Embryonic facial prominence (tissue), 1 donor: ENCODE measurements at regions not wholly inside any gene's neighbourhood (a gene's known extent, or its start where the extent isn't known, plus 50 kb on each side); places are given as distances from the start of the nearest gene placed in this dataset.
"Not testable (repeated sequence)": the region's sequence is repeated elsewhere in the genome, so short reads cannot be mapped to it uniquely, and the experiment has no call there.

ENCODE experiments used
- DNase-seq: peaks from one replicate; pipeline ENCODE4 v3.0.0-alpha.2; 2016; ENCODE audit errors: extremely low spot score

DNA sequence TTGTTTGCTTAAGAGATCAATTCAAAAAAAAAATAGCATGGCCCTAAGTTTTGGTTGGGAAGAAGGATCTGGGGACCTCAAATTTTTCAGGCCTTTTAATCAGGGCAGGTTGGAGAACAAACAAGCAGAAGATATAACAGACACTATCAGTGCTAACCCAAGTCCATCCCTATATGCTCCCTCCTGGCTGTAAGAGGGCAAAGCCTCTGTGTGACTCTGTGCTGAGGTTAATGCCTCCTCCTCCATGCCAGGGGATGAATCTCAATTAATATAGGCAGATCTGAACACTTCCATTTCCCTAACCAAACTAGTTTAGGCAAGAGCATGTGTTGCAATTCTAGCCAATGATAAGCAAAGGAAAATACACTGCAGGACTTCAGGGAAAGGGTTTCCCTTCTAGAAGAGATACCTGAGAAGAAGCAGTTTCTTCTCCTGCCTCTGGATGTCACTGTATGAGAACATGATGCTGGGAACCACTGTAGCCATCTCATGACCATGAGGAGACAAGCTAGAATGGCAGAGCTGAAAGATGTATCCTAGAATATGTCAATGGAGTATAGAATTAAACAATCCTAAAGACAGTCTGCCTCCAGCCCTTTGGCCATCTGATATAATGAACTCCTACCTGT is 76.0 kb downstream of the CHD9NB start:
- no peak for DNase-seq

GRCh38 chr16:52967744-52968143 is 85.0 kb downstream of the CHD9NB start:
- no peak for DNase-seq

GRCh38 chr16:52964290-52964689 is 88.4 kb downstream of the CHD9NB start:
- no peak for DNase-seq

GRCh38 chr16:52963855-52964242 is 88.8 kb downstream of the CHD9NB start:
- no peak for DNase-seq

DNA sequence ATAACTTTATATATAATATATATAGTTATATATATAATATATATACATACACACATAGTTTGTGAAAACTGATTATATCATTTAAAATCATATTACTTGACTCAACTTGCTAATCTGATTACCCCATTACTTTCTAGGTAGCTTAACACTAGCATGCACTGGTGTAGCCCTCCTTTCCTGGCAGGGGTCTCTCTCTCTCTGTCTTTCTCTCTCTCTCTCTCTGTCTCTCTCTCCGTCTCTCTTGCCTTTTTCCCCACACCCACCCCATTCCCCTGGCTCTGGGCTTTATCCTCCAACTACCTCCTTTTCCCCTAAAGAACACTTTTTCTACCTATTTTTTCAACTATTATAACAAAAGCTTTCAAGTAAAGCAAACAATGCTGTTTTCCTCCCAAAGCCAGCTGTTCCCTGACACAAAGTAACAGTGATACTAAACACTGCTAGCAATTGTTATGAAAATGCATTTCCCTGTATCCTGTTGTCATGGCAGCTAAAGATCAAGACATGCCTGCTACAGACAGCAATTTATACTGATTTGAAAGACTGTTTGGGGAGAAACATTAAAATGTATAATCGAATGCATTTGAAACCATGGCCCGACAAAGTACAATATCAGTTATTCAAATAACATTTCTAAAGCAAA is 89.4 kb downstream of the CHD9NB start:
- DNase-seq, result no peak

DNA sequence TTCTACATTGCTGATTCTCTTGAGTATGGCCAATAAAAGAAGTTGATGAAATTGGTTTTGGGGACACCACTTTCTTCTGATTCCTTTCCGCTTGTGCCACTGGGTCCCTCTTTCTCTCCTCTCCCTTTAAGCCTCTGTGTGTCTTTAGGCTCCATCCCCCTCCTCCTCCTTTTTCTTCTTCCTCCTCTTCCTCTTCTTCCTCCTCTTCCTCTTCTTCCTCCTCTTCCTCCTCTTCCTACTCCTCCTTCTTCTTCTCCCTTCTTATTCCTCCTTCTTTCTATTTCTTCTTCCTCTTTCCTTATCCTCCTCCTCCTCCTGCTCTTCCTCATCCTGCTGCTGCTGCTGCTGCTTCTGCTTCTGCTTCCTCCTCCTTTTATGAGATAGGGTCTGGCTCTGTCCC is 93.7 kb downstream of the CHD9NB start:
- DNase-seq, result no peak

DNA sequence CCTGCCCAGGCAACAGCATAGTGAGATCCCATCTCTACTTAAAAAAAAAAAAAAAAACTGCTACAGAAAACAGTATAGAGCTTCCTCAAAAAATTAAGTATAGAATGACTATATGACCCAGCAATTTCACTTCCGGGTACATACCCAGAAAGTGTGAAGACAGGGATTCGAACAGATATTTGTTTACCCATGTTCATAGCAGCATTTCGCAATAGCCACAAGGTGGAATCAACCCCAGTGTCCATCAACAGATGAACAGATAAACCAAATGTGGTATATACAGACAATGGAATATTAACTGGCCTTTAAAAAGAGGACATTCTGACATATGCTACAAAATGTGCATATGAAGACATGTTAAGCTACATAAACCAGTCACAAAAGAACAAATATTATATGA is 95.5 kb downstream of the CHD9NB start:
- no peak for DNase-seq

DNA sequence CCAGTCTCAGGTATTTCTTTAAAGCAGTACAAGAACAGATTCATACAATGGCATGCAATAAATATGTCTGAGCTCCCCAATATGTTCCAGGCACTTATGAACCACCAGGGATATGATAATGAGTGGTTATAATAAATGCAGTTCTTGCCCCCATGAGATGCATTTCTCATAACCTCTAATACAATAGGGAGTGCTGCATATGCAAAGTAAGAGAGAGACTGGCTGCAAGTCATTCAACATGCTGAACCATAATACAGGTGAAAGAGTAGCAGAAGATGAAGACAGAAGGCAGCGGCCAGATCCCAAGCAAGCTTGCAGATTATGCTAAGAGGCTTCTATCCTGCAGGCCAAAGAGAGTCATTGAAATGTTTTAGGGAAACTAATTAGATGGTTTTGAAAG is 96.7 kb downstream of the CHD9NB start:
- no peak for DNase-seq

DNA sequence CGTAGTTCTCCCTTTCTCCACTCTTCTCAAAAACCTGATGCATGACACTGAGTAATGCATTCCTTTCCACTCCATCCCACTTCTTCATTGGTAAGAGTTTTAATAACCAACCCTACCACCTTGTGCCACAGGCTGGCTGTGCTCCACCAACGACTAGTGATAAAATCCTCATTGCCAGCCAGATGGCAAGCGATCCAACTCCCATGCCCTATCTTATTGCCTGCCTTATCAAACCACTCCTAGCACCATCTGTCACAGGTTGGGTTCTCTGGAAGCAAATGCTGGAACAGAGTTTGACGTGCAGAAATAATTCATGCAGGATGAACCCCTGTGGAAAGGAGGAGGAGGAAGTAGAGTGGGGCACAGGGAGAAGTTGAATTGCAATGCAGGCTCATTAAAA is 99.5 kb downstream of the CHD9NB start:
- no peak for DNase-seq

DNA sequence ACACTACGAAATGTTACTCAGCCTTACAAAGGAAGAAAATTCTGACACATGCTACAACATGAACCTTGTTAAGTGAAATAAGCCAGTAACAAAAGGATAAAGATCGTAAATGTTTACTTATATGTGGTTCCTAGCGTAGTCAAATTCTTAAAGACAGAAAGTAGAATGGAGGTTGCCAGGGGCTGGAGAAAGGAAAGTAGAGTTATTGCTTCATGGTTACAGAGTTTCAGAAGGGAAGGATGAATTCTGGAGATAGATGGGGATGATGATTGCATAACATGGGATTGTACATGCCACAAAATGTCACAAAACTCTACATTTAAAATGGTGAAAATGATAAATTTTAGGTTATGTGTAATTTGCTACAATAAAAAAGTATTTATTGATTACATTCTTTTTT is 103.8 kb downstream of the CHD9NB start:
- DNase-seq, result no peak

GRCh38 chr16:52932321-52932720 is 120.4 kb downstream of the CHD9NB start:
- DNase-seq, result no peak

- DNase-seq, result no peak
Observed at GRCh38 chr16:52929478-52930400, 123.0 kb downstream of the CHD9NB start.

- DNase-seq, result no peak
Observed at GRCh38 chr16:52928955-52929354, 123.7 kb downstream of the CHD9NB start.

DNA sequence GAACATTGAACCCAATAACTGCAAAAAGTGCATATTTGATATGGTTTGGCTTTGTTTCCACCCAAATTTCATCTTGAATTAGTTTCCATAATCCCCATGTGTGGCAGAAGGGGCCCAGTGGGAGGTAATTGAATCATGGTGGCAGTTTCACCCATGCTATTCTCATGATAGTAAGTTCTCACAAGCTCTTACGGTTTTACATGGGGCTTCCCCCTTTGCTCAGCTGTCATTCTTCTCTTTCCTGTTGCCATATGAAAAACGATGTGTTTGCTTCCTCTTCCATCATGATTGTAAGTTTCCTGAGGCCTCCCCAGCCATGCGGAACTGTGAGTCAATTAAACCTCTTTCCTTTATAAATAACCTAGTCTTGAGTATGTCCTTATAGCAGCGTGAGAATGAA is 127.6 kb downstream of the CHD9NB start:
- DNase-seq, result no peak

DNA sequence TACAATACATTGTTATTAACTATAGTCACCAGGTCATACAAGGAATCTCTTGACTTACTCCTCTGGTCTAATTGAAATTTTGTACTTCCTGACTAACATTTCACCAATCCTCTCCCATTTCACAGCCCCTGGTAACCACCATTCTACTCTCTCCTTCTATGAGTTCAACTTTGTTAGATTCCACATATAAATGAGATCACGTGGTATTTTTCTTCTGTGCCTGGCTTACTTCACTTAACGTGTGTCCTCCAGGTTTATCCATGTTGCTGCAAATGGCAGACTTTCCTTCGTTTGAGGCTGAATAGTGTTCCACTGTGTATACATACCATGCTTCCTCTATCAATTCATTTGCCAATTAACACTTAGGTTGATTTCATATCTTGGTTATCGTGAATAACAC is 128.5 kb downstream of the CHD9NB start:
- no peak for DNase-seq

GRCh38 chr16:52921104-52921503 is 131.6 kb downstream of the CHD9NB start:
- no peak for DNase-seq

DNA sequence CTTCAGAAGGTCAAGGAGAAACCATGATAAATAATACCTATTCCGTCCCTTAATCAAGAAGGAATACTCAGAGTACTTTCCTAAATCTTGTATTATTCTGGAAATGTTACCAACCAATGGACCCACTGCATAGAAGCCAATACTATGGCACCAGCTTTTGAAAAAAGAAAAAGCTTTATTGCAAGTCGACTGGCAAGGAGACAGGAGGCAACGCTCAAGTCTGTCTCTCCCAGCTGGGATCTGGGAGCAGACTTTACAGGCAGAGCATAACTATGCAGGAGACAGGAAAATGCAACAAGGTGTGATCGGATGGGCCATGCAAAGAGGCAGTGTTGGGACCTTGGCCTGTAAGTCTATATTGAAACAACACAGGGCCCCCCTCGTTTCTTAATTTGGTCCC is 132.4 kb downstream of the CHD9NB start:
- DNase-seq, result no peak

GRCh38 chr16:52914428-52914827 is 138.3 kb downstream of the CHD9NB start:
- DNase-seq, result no peak

DNA sequence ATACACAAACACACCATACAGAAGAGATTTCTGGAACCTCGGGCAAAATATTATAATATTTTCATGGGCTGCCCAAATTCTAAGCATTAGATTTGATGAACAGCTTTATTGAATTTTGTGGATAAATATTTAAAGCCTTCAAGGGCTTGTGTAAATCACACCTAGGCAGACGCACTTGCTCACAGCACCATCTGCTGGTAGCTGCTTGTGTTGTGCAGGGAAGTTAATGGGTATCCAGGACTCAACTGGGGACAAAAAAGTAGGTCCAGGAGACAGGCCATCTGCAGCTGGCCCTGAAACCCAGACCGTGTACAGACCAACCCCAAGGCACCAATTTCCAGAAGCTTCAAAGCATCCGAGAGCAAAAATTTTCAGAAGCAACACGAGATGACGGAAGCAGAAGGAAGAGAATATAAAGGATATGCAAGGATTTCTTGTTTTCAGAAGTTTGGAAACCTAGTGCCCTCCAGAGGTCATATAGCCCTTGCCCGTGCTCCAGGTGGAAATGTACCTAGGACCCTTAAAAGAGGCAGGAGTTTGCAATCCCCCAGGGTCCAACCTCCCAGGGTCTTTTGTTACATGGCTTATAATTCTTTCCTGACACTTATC is 140.0 kb downstream of the CHD9NB start:
- peak; percentile 34 for DNase-seq

GRCh38 chr16:52908057-52908456 is 144.6 kb downstream of the CHD9NB start:
- not testable (repeated sequence) for DNase-seq

DNA sequence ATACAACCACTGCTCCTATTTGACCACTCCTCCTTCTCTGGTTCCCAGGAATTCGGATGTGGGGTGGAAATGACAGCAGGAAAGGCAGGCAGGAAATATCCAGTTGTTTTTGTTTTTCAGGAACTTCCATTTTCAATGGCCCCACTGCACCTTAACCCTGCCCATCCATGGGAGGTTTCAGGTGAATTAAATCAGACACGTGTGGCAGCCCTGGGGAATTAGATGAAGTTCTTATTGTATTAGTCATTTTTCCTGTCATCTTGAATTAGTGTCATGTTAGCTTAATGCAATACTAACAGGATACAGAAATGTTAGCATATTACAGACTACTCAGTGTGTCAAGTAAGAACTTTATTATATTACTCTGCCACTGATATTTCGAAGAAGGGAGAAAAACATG is 146.4 kb downstream of the CHD9NB start:
- DNase-seq, result no peak

DNA sequence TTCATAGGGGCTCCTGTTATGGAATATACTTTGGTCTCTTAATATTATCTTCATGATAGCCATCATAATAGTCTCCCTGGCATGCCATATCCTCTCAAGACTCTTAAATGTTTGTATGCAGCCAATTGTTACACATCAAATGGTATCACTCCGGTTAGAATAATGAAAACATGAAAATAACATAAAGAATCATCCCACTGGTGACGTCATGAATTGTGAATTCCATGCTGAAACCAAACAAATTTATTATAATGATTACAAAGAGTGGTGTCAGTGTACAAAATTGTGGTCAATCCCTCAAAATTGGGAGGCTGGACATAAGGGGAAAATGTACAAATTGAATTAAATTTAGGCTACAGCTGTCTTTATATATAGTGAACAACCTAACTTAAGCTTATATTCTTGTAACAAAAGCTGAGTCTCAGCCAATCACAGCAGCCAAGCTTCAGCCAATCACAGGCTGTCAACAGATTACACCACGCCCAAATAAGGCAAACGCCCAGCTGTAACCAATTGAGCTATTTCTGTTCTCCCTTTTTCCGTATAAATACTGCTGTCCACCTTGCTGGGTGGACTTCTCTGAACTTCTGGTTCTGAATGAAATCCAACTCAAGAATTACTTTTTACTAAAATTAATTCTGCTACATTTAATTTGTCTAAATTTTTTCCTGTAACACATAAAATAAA is 156.1 kb downstream of the CHD9NB start:
- DNase-seq, result no peak
